ENCODE measurements at regions not wholly inside any gene's neighbourhood (a gene's known extent, or its start where the extent isn't known, plus 50 kb on each side); places are given as distances from the start of the nearest gene placed in this dataset.

DNA sequence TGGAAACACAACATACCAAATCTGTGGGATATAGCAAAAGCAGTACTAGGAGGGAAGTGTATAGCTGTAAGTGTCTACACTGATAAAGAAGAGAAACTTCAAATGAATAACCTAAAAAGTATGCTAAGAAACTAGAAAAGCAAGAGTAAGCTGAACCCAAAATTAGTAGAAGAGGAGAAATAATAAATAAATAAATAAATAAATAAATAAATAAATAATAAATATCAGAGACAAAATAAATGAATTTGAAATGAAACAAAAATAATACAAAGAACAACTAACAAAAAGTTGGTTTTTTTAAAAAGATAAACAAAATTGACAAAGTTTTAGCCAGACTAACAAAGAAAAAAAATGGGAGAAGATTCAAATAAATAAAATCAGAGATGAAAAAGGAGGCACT is 72.7 kb upstream of the TSPAN8 start:
- TF ChIP-seq POLR2A (IDR thresholded peaks at IDR 0.05) = no peak
- TF ChIP-seq, protein P1, sequence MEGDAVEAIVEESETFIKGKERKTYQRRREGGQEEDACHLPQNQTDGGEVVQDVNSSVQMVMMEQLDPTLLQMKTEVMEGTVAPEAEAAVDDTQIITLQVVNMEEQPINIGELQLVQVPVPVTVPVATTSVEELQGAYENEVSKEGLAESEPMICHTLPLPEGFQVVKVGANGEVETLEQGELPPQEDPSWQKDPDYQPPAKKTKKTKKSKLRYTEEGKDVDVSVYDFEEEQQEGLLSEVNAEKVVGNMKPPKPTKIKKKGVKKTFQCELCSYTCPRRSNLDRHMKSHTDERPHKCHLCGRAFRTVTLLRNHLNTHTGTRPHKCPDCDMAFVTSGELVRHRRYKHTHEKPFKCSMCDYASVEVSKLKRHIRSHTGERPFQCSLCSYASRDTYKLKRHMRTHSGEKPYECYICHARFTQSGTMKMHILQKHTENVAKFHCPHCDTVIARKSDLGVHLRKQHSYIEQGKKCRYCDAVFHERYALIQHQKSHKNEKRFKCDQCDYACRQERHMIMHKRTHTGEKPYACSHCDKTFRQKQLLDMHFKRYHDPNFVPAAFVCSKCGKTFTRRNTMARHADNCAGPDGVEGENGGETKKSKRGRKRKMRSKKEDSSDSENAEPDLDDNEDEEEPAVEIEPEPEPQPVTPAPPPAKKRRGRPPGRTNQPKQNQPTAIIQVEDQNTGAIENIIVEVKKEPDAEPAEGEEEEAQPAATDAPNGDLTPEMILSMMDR (IDR thresholded peaks at IDR 0.05) = no peak
